HEK293T (cell line): ENCODE measurements at regions not wholly inside any gene's neighbourhood (a gene's known extent, or its start where the extent isn't known, plus 50 kb on each side); places are given as distances from the start of the nearest gene placed in this dataset.

Experiments
- CTCF ChIA-PET: fragments of 350-600 bp; formaldehyde crosslinking; extraction: SDS; loops from one replicate; lab custom pipeline; 2021; ENCODE audit warnings: antibody characterized with exemption, inconsistent platforms; lab: Yijun Ruan, JAX
- POLR2A ChIA-PET: fragments of 350-600 bp; formaldehyde crosslinking; extraction: SDS; loops from one replicate; lab custom pipeline; 2020; ENCODE audit warnings: antibody characterized with exemption, inconsistent platforms; lab: Yijun Ruan, JAX
- DNase-seq: peaks from one replicate; pipeline ENCODE4 v3.0.0; 2012; ENCODE audit warnings: mixed read lengths; ENCODE audit errors: extremely low spot score
- ARNT ChIP-seq: fragments of 450-650 bp; IDR thresholded peaks from 2 replicates; pipeline ENCODE4 v1.6.1; 2017; ENCODE audit warnings: mild to moderate bottlenecking
- BHLHE40 ChIP-seq: fragments of 450-650 bp; IDR thresholded peaks from 2 replicates; pipeline ENCODE4 v1.6.1; 2016; ENCODE audit warnings: mild to moderate bottlenecking, moderate library complexity, borderline replicate concordance
- CTBP1 ChIP-seq: fragments of 450-650 bp; IDR thresholded peaks from 2 replicates; pipeline ENCODE4 v1.6.1; 2016; ENCODE audit warnings: borderline replicate concordance
- ELF4 ChIP-seq: fragments of 450-650 bp; IDR thresholded peaks from 2 replicates; pipeline ENCODE4 v1.6.1; 2017; ENCODE audit warnings: antibody characterized with exemption
- FOXA1 ChIP-seq: fragments of 450-650 bp; IDR thresholded peaks from 2 replicates; pipeline ENCODE4 v1.6.1; 2016; ENCODE audit warnings: mild to moderate bottlenecking
- FOXK2 ChIP-seq: fragments of 450-650 bp; IDR thresholded peaks from 2 replicates; pipeline ENCODE4 v1.6.1; 2016; ENCODE audit warnings: mild to moderate bottlenecking
- FOXM1 ChIP-seq: fragments of 450-650 bp; IDR thresholded peaks from 2 replicates; pipeline ENCODE4 v1.6.1; 2017; ENCODE audit warnings: mild to moderate bottlenecking, borderline replicate concordance
- HDGF ChIP-seq: fragments of 450-650 bp; IDR thresholded peaks from 2 replicates; pipeline ENCODE4 v1.6.1; 2017; ENCODE audit warnings: antibody characterized with exemption, borderline replicate concordance
- L3MBTL2 ChIP-seq: fragments of 450-650 bp; conservative IDR thresholded peaks from 2 replicates; pipeline ENCODE4 v1.6.1; 2016; ENCODE audit warnings: mild to moderate bottlenecking
- LEF1 ChIP-seq: fragments of 450-650 bp; IDR thresholded peaks from 2 replicates; pipeline ENCODE4 v1.6.1; 2017; ENCODE audit warnings: mild to moderate bottlenecking, borderline replicate concordance
- NFRKB ChIP-seq: fragments of 450-650 bp; IDR thresholded peaks from 2 replicates; pipeline ENCODE4 v1.6.1; 2016; ENCODE audit warnings: mild to moderate bottlenecking, moderate library complexity
- PKNOX1 ChIP-seq: fragments of 450-650 bp; IDR thresholded peaks from 2 replicates; pipeline ENCODE4 v1.6.1; 2016
- SP1 ChIP-seq: fragments of 450-650 bp; IDR thresholded peaks from 2 replicates; pipeline ENCODE4 v1.6.1; 2017
- SUZ12 ChIP-seq: fragments of 450-650 bp; IDR thresholded peaks from 2 replicates; pipeline ENCODE4 v1.6.1; 2016; ENCODE audit warnings: mild to moderate bottlenecking
- TARDBP ChIP-seq: fragments of 450-650 bp; IDR thresholded peaks from 2 replicates; pipeline ENCODE4 v1.6.1; 2016
- ZNF384 ChIP-seq: fragments of 450-650 bp; IDR thresholded peaks from 2 replicates; pipeline ENCODE4 v1.6.1; 2016

- ChIA-PET POLR2A (no interaction called here), CTCF (interaction anchor here (0.7 kb wide), 1 partner anchor 160 kb away, joined by 3 read pairs; no protein-coding TSS in a partner anchor)
- no peak for DNase-seq
- no peak for TF ChIP-seq ARNT
- no peak for TF ChIP-seq SP1
- no peak for TF ChIP-seq PKNOX1
- TF ChIP-seq BHLHE40: no peak
- no peak for TF ChIP-seq LEF1
- TF ChIP-seq SUZ12: no peak
- no peak for TF ChIP-seq L3MBTL2
- no peak for TF ChIP-seq ELF4
- TF ChIP-seq FOXK2: no peak
- no peak for TF ChIP-seq FOXA1
- no peak for TF ChIP-seq NFRKB
- TF ChIP-seq ZNF384: no peak
- TF ChIP-seq TARDBP: no peak
- no peak for TF ChIP-seq CTBP1
- no peak for TF ChIP-seq HDGF
- TF ChIP-seq FOXM1: no peak
Observed at GRCh38 chrX:40310016-40310415, 212.3 kb upstream of the BCOR start.

GRCh38 chrX:40307871-40308270 is 210.1 kb upstream of the BCOR start:
- ChIA-PET CTCF (no interaction called here), POLR2A (no interaction called here)
- TF ChIP-seq NFRKB: no peak
- no peak for DNase-seq

DNA sequence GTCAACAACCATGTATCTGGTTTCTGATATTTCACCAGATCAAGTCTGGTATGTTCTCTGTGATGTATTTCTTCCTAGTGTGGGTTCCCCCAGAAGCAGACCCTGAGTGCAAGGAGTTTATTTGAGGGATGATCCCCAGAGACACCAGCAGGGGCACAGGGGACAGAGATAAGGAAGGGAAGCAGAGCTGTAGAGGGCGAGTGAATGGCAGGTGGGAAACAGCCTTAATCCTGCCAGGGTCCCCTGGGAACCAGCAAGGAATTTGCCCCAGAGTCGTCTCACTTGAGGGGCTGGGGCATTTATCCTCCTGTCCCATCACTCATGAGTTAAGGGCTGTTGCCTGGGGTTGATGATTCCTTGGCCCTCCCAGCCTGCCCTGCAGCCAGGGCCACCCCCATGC is 206.4 kb upstream of the BCOR start:
- CTCF ChIA-PET: no interaction called here
- TF ChIP-seq CTBP1 (no peak), FOXK2 (no peak), ZNF384 (no peak), HDGF (no peak), BHLHE40 (no peak), ARNT (no peak), FOXM1 (no peak), FOXA1 (no peak), TARDBP (no peak), PKNOX1 (no peak), L3MBTL2 (no peak), NFRKB (no peak), ELF4 (no peak)
- POLR2A ChIA-PET: no interaction called here
- DNase-seq: no peak

DNA sequence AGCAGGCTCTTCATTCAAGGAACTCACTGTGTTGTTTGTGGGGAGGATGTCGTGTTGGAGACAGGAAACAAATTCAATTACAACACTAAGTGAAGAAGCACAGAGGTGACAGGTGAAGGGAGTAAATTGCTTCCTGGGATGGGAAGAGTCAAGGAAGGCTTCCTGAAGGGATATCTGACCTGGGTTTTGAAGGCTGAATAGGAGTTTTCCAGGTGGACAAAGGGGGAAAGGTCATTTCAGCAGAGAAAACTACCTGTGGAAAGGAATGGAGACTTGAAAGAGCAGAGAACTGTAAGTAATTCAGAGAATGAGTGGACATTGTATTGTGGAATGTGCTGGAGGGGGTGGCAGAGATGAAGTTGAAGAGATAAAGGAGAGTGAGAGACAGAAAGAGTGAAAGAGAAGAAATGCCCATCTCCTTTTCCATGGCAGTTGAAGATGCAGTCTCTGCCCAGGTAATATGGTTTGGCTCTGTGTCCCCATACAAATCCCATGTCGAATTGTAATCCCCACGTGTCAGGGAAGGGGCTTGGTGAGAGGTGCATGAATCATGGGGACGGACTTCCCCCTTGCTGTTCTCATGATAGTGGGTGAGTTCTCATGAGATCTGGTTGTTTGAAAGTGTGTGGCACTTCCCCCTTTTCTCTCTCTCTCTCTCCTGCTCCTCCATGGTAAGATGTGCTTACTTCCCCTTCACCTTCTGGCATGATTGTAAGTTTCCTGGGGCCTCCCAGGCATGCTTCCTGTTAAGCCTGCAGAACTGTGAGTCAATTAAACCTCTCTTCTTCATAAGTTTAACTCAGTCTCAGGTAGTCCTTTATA is 205.7 kb upstream of the BCOR start:
- CTCF ChIA-PET: no interaction called here
- no peak for TF ChIP-seq ELF4
- no peak for TF ChIP-seq TARDBP
- TF ChIP-seq FOXK2: no peak
- no peak for TF ChIP-seq BHLHE40
- no peak for TF ChIP-seq NFRKB
- TF ChIP-seq FOXA1: no peak
- TF ChIP-seq HDGF: no peak
- TF ChIP-seq CTBP1: no peak
- TF ChIP-seq SP1: no peak
- TF ChIP-seq PKNOX1: no peak
- no peak for TF ChIP-seq ARNT
- no peak for TF ChIP-seq ZNF384
- no peak for TF ChIP-seq FOXM1
- no peak for TF ChIP-seq L3MBTL2
- TF ChIP-seq LEF1: no peak
- POLR2A ChIA-PET: no interaction called here
- DNase-seq: no peak

GRCh38 chrX:40300286-40300890 is 202.6 kb upstream of the BCOR start:
- ChIA-PET POLR2A (no interaction called here), CTCF (no interaction called here)
- TF ChIP-seq ELF4 (no peak), SP1 (no peak), BHLHE40 (no peak), NFRKB (no peak), ZNF384 (no peak), LEF1 (no peak), FOXM1 (no peak), HDGF (no peak), TARDBP (no peak), FOXK2 (no peak), L3MBTL2 (no peak), PKNOX1 (no peak)
- DNase-seq: no peak
